ENCODE measurements at regions not wholly inside any gene's neighbourhood (a gene's known extent, or its start where the extent isn't known, plus 50 kb on each side); places are given as distances from the start of the nearest gene placed in this dataset.
"Not testable (repeated sequence)": the region's sequence is repeated elsewhere in the genome, so short reads cannot be mapped to it uniquely, and the experiment has no call there.

DNA sequence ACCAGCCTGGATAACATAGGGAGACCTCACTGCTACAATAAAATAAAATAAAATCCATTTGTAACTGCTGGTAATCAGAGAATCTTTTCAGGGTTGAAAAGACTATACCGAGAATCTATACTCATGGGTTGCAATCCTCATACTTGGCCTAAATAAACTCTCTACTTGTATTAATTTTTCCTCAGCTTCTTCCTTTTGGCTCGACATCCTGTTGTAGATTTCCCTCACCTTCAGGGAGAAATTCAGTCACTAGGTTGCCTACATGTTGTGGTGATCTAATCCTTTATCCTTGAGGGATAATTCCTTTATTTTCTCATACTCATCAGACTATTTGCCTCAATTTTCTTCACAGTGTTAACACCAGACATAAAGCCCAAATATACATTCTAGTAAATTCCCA is 1093.4 kb downstream of the SORCS3 start:
- no peak overlapping the region for H3K27ac Mint-ChIP-seq
- peaks cover 3% of the 10 kb centered on the region for H3K9me3 Mint-ChIP-seq
- ATAC-seq (no peak), DNase-seq (ENCODE audit: low spot score) (no peak)
- no peaks in the 10 kb centered on the region for H3K36me3 Mint-ChIP-seq
- H3K4me1 Mint-ChIP-seq (ENCODE audit: low read depth in 2 of 2): no peaks in the 10 kb centered on the region
- H3K4me3 Mint-ChIP-seq: no peak overlapping the region
- no peaks in the 10 kb centered on the region for H3K27me3 Mint-ChIP-seq

DNA sequence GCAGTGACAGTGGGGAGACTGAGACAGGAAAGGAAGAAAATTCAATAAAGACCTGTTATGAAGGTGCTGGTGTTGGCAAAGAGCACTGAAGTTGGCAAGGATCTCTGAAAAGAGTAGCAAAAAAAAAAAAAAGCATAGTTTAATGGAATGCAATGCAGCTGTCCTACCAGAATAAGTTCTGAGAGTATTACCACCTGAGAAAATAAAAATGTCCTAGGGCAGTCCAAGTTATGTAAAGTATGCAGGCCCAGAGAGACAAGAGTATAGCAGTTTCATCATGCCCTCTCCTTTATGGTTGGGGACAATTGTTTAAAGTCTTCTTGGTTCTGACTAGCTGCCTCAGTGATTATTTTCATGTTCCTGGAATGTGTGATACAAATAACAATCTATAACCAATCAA is 1092.8 kb downstream of the SORCS3 start:
- Mint-ChIP-seq H3K4me1 (ENCODE audit: low read depth in 2 of 2) (no peaks in the 10 kb centered on the region), H3K4me3 (no peak overlapping the region), H3K27me3 (no peaks in the 10 kb centered on the region), H3K36me3 (no peaks in the 10 kb centered on the region), H3K27ac (no peak overlapping the region), H3K9me3 (peaks cover 3% of the 10 kb centered on the region)
- DNase-seq (ENCODE audit: low spot score): no peak
- no peak for ATAC-seq

- H3K27me3 Mint-ChIP-seq: no peaks in the 10 kb centered on the region
- peaks cover 9% of the 10 kb centered on the region for H3K36me3 Mint-ChIP-seq
- no peaks in the 10 kb centered on the region for H3K4me1 Mint-ChIP-seq (ENCODE audit: low read depth in 2 of 2)
- DNase-seq (ENCODE audit: low spot score) (no peak), ATAC-seq (no peak)
- H3K4me3 Mint-ChIP-seq: no peak overlapping the region
- H3K9me3 Mint-ChIP-seq: peaks cover 15% of the 10 kb centered on the region
- no peak overlapping the region for H3K27ac Mint-ChIP-seq
Measured at GRCh38 chr10:105729428-105729827, 1088.3 kb downstream of the SORCS3 start.

GRCh38 chr10:105727586-105727985 is 1086.5 kb downstream of the SORCS3 start:
- DNase-seq (ENCODE audit: low spot score); H3K4me1 Mint-ChIP-seq (ENCODE audit: low read depth in 2 of 2); ATAC-seq; H3K36me3 Mint-ChIP-seq; H3K4me3 Mint-ChIP-seq; H3K27ac Mint-ChIP-seq; H3K27me3 Mint-ChIP-seq: not testable (repeated sequence)
- peaks cover 15% of the 10 kb centered on the region for H3K9me3 Mint-ChIP-seq

GRCh38 chr10:105727131-105727530 is 1086.0 kb downstream of the SORCS3 start:
- ATAC-seq: no peak
- H3K27me3 Mint-ChIP-seq: no peaks in the 10 kb centered on the region
- peaks cover 9% of the 10 kb centered on the region for H3K36me3 Mint-ChIP-seq
- H3K27ac Mint-ChIP-seq: no peak overlapping the region
- DNase-seq (ENCODE audit: low spot score): no peak
- no peaks in the 10 kb centered on the region for H3K4me1 Mint-ChIP-seq (ENCODE audit: low read depth in 2 of 2)
- peaks cover 15% of the 10 kb centered on the region for H3K9me3 Mint-ChIP-seq
- H3K4me3 Mint-ChIP-seq: no peak overlapping the region

DNA sequence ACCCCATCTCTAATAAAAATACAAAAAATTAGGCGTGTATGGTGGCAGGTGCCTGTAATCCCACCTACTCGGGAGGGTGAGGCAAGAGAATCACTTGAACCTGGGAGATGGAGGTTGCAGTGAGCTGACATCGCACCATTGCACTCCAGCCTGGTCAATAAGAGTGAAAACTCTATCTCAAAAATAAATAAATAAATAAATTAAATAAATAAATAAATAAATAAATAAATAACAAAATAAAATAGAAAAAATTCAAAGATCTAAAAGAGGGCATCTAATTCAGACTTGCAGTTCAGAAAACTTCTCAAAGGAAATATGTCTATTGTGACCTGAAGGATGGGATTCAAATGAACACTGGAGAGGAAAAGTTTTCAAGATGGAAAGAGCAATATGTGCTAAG is 1085.1 kb downstream of the SORCS3 start:
- Mint-ChIP-seq H3K27me3 (no peaks in the 10 kb centered on the region), H3K9me3 (peaks cover 15% of the 10 kb centered on the region), H3K4me1 (ENCODE audit: low read depth in 2 of 2) (no peaks in the 10 kb centered on the region), H3K4me3 (no peak overlapping the region), H3K27ac (no peak overlapping the region), H3K36me3 (peaks cover 9% of the 10 kb centered on the region)
- DNase-seq (ENCODE audit: low spot score) (no peak), ATAC-seq (no peak)

DNA sequence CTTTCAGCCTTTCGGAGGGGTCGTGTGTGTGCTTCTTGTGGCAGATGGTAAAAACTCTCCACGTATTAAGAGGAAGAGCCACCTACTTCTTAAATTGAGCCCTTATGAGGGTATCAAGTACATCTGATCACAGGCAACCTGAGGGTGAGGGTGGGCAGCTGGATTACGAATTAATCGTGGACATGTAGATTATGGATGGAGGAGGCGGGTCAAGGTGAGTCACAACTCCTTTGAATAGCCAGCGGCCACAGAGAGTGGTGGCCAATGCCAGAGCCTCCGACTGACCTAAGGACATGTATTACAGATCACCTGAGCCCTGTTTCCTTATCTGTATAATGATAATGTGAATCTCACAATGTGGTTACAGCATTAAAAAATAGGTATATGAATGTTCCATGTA is 1083.9 kb downstream of the SORCS3 start:
- Mint-ChIP-seq H3K9me3 (peaks cover 15% of the 10 kb centered on the region), H3K4me3 (no peak overlapping the region), H3K4me1 (ENCODE audit: low read depth in 2 of 2) (no peaks in the 10 kb centered on the region), H3K27ac (no peak overlapping the region), H3K27me3 (no peaks in the 10 kb centered on the region), H3K36me3 (peaks cover 9% of the 10 kb centered on the region)
- DNase-seq (ENCODE audit: low spot score) (no peak), ATAC-seq (no peak)

DNA sequence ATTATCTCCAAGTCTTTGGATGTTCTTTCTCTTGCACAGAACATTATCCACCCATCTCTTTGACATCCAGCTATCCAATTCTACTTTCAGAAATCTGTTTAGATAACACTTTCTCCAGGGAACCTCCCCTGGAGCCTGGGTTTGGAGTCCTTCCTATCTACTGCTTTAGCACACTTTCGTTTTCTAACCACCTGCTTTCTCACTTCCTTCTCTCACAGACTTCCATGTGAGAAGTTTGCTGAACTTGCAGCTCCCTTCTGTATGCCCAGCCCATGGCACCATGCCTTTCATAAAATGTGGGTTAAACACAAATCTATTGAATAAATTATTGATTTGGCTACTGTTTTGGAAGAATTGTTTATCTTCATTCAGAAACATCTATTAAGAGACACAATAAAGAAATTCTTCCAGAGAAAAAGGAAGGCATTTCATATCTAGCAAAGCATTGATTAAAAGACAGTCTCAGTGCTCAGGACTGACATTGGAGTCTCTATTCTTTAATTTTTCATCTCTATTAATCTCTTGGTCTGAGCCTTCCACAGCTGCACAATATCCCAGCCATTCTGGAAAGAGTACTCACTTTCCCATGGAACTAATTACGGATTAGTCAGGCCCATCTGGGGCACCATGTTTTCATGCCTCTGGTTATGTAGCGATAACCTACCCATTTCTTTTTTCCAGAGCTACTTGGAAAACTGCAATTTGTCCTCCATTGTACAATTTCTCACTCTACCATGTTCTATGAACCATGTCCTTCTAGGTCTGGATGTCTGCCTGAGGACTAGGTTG is 1077.3 kb downstream of the SORCS3 start:
- ATAC-seq (no peak), DNase-seq (ENCODE audit: low spot score) (no peak)
- no peak overlapping the region for H3K4me3 Mint-ChIP-seq
- H3K27ac Mint-ChIP-seq: no peak overlapping the region
- H3K27me3 Mint-ChIP-seq: no peaks in the 10 kb centered on the region
- peaks cover 18% of the 10 kb centered on the region for H3K9me3 Mint-ChIP-seq
- H3K4me1 Mint-ChIP-seq (ENCODE audit: low read depth in 2 of 2): no peaks in the 10 kb centered on the region
- H3K36me3 Mint-ChIP-seq: peaks cover 7% of the 10 kb centered on the region

DNA sequence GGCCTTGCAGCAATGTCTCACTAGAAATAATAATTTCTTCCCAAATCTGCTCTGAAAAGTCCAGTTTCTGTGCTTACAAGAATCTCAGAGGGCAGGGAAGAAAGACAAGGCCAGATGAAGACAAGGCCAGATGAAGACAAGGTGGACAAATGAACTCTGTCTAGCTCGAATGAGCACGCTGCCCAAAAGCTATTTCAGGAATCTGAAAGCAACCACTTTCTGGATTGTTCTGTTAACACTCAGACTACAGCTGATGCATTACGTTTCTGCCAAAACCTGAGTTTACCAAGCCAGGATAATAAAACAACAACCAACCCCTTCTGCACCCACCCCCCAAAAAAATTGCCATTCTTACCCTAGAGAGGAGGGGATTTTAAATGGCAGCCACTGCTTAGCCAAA is 1073.6 kb downstream of the SORCS3 start:
- DNase-seq (ENCODE audit: low spot score) (no peak), ATAC-seq (no peak)
- H3K4me1 Mint-ChIP-seq (ENCODE audit: low read depth in 2 of 2): no peaks in the 10 kb centered on the region
- H3K27ac Mint-ChIP-seq: no peak overlapping the region
- no peak overlapping the region for H3K4me3 Mint-ChIP-seq
- peaks cover 30% of the 10 kb centered on the region for H3K9me3 Mint-ChIP-seq
- H3K36me3 Mint-ChIP-seq: peaks cover 11% of the 10 kb centered on the region
- no peaks in the 10 kb centered on the region for H3K27me3 Mint-ChIP-seq

- H3K36me3 Mint-ChIP-seq: peaks cover 4% of the 10 kb centered on the region
- peaks cover 19% of the 10 kb centered on the region for H3K9me3 Mint-ChIP-seq
- no peaks in the 10 kb centered on the region for H3K27me3 Mint-ChIP-seq
- no peak overlapping the region for H3K27ac Mint-ChIP-seq
- no peaks in the 10 kb centered on the region for H3K4me1 Mint-ChIP-seq (ENCODE audit: low read depth in 2 of 2)
- DNase-seq (ENCODE audit: low spot score): no peak
- no peak for ATAC-seq
- H3K4me3 Mint-ChIP-seq: no peak overlapping the region
Measured at GRCh38 chr10:105707603-105708002, 1066.5 kb downstream of the SORCS3 start.

GRCh38 chr10:105706281-105707026 is 1065.4 kb downstream of the SORCS3 start:
- Mint-ChIP-seq H3K27ac (no peak overlapping the region), H3K9me3 (peaks cover 12% of the 10 kb centered on the region), H3K27me3 (no peaks in the 10 kb centered on the region), H3K4me1 (ENCODE audit: low read depth in 2 of 2) (no peaks in the 10 kb centered on the region), H3K36me3 (no peaks in the 10 kb centered on the region), H3K4me3 (no peak overlapping the region)
- no peak for ATAC-seq
- DNase-seq (ENCODE audit: low spot score): no peak

GRCh38 chr10:105702211-105702610 is 1061.1 kb downstream of the SORCS3 start:
- no peaks in the 10 kb centered on the region for H3K4me1 Mint-ChIP-seq (ENCODE audit: low read depth in 2 of 2)
- peaks cover 11% of the 10 kb centered on the region for H3K9me3 Mint-ChIP-seq
- DNase-seq (ENCODE audit: low spot score) (no peak), ATAC-seq (no peak)
- H3K27ac Mint-ChIP-seq: no peak overlapping the region
- no peaks in the 10 kb centered on the region for H3K36me3 Mint-ChIP-seq
- no peaks in the 10 kb centered on the region for H3K27me3 Mint-ChIP-seq
- H3K4me3 Mint-ChIP-seq: no peak overlapping the region

GRCh38 chr10:105700218-105700617 is 1059.1 kb downstream of the SORCS3 start:
- H3K36me3 Mint-ChIP-seq: no peaks in the 10 kb centered on the region
- no peaks in the 10 kb centered on the region for H3K27me3 Mint-ChIP-seq
- no peak overlapping the region for H3K27ac Mint-ChIP-seq
- H3K9me3 Mint-ChIP-seq: peaks cover 16% of the 10 kb centered on the region
- no peak overlapping the region for H3K4me3 Mint-ChIP-seq
- no peak for DNase-seq (ENCODE audit: low spot score)
- no peaks in the 10 kb centered on the region for H3K4me1 Mint-ChIP-seq (ENCODE audit: low read depth in 2 of 2)
- ATAC-seq: no peak

GRCh38 chr10:105699504-105699903 is 1058.4 kb downstream of the SORCS3 start:
- H3K27ac Mint-ChIP-seq: no peak overlapping the region
- H3K9me3 Mint-ChIP-seq: peaks cover 19% of the 10 kb centered on the region
- no peak for DNase-seq (ENCODE audit: low spot score)
- no peak overlapping the region for H3K4me3 Mint-ChIP-seq
- no peaks in the 10 kb centered on the region for H3K27me3 Mint-ChIP-seq
- no peaks in the 10 kb centered on the region for H3K36me3 Mint-ChIP-seq
- no peaks in the 10 kb centered on the region for H3K4me1 Mint-ChIP-seq (ENCODE audit: low read depth in 2 of 2)
- no peak for ATAC-seq

Measured in natural killer cell treated with Interleukin-12 subunit alpha and Interleukin-12 subunit beta and Interleukin-15 and Interleukin-18, amount 100 ng/mL, for 72 hours (primary cell).